Fibroblast of peridontal ligament (primary cell): ENCODE measurements at regions not wholly inside any gene's neighbourhood (a gene's known extent, or its start where the extent isn't known, plus 50 kb on each side); places are given as distances from the start of the nearest gene placed in this dataset.

Experiments
- DNase-seq: peaks from one replicate; pipeline ENCODE4 v3.0.0-alpha.2; 2010; ENCODE audit errors: extremely low read depth

DNA sequence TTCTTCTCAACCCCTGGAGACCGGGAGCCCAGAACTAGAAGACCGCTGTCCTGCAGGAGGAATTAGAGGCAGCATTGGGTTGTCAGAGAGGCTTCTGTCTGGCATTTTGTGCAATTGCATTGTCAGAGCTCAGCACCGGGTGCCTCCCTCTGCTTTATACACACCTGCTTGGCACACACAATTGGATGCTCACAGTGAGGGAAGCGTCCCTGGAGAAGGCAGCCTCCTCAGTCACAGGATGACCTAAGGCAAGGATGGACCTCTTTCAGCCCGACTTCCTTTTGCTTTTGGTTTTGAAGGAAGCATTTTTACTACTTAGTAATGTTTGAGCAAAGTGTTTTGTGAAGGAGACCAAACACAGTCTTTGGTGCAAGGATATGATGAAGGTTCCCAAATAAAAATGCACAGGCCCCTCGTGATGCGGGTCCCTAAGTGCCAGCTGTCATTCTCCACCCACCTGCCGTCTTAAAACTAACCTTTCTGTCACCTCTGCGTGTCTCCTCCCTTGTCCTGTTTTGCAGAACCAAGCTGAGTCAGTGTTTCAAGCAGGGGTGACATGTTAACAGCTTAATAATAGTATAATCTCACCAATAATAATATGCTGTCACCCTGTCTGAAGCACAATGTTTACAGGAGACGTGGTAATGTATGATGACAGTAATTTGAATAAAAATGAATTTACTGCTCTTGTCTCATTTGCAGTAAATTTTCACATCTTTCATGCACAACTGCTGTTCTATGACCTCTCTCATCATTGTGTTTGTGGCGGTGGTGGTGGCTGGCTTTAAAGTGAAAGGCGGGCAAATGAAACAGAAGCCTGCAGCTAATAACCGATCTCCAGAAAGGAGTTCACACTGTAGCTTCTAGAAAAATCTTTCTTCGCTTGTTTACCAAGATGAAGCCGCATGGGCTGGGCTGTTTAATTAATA is 430.2 kb upstream of the MKI67 start:
- no peak for DNase-seq

DNA sequence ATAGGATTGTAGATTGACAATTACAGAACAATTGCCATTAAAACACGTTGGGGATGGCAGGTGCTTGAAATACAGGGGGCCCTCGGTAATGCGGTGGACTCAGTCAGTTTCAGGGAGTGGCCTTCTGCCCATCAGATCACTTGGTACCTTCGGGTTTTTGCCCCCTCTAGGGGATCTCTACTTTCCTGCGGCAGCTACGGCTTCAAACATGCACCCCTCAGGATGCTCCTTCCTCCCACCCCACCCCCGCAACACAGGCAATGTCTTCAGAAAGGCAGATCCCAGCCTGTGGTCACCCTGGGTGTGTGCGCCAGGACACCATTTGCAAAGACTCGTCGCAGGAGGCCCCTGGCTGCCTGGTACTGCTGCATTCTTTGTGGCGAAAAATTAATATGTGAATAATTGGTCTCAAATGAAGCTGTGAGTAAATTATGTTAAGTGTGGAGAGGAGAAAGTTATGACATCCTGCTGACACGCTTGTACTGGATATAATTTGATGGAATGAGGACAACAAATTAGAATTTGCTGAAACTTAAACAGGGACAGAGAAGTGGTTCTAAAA is 431.0 kb upstream of the MKI67 start:
- no peak for DNase-seq

DNA sequence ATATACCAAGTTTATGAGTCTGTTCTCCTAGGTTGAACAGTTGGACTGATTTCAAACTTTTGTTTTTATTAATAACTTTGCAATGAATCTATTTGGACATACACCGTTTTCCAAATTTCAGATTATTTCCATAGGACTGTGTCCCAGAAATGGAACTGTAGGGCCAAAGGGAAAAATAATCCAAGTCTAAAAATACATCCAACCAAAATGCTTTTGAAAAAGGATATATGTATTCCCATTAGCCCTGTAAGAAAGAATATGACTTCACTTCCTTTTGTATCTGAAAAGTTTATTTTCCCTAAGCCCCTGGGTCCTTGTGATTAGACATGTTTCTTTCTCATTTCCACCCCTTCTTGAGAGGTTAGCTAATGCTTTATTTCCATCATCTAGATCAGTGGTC is 434.2 kb upstream of the MKI67 start:
- DNase-seq: no peak

DNA sequence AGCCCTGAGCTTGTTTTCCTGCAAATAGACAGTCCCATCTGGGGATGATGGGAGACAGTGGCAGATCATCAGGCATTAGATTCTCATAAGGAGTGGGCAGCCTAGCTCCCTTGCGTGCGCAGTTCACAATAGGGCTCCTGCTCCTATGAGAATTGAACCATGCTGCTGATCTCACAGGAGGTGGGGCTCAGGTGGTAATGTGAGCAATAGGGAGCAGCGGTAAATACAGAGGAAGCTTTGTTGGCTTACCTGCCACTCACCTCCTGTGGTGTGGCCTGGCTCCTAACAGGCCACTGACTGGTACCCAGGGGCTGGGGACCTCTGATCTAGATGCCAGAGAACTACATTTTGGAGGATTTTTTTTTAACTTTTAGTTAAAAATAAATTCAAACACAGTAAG is 434.8 kb upstream of the MKI67 start:
- DNase-seq: no peak

DNA sequence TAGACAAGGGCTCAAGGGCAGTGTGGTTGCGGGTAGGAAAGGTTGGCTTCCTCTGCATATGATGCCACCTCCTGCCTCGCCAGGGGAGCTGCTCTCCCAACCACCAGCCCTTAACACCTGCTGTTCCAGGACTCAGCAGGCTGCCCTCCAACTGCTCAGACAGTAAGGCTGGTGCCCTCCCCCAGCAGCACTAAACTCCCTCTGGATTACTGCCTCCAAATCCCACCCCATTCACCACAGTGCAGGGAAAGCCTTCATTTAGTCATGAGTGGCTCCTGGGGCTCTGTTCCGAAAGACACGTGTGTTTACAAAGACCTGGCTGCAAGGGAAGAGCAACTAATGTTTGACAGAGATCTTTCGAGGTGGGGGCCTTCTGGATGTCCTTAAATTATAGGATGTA is 437.2 kb upstream of the MKI67 start:
- no peak for DNase-seq

DNA sequence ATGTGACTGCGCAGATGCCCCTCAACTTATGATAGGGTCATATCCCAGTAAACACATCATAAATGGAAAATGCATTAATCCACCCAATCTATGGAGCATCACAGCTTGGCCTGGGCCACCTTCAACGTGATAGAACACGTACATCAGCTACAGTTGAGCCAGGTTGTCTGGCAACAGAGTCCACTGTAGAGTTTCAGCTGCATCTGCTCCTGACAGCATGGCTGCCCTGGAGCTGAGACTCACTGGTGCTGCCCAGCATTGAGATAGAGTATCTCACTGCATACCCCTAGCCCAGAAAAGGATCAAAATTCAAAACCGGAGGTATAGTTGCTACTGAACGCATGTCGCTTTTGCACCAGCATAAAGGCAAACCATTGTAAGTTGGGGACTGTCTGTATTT is 437.7 kb upstream of the MKI67 start:
- no peak for DNase-seq

DNA sequence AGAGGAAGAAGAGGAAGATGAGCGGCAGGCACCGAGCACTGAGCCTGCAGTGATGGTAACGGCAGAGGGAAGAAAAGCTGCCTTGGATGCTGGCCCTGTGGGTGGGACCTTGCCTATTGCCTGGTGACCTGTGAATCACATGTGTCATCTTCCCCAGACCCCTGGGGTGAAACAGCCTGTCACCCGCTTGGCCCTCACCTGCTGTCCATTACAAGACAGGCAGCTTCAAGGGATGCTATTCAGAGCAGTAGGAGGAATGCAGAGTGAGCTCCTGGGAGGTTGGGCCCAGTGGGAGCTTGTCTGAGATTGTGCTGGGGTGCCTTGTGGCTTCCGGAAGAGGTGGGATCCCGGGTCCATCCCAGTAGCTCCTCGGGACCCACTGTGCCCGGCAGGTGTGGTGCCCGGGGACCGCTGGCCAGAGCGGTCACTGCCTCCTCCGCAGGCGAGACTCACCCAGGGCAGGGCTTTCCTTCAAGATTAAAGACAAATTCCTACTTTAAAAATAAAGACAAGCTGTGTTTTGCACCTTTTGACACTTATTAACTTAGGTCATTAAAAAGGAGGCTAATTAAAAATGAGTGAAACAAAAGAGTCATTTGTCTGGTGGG is 440.2 kb upstream of the MKI67 start:
- DNase-seq: no peak

DNA sequence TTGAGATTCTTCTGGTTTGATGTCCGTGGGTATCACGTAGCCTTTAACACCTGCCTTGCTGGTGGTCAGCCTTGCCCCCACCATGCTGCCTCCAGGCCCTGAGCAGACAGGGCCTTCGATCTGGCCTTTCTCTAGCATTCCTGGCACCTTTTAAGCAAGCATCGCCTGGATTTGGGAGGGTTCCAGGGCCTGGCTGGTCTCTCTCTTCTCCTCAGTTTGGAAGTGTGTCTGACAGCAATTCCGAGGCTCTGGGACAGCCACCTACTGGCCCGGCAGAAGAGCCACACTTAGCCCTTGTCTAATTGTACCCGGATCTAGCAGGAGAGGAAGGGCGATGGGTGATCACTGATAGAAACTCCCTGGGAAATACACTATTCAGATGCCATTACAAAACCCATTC is 441.3 kb upstream of the MKI67 start:
- no peak for DNase-seq

DNA sequence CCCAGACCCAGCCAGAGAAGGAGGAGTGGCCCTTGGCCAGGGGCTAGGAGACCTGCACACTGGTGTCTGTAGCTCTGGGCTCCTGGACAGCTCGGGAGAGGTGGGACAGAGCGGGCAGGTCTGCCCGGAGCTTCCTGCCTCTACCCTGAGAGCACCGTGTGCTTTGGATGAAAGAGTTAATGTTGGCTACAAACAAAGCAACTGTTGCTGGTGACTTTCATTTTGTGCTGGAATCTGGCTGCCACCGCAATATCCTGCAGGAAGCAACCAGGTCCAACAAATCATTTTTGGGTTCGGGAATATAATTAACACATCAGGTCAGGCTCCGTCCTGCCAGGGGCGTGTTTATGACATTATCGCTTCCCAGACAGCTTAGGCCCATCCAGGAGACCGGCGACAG is 441.8 kb upstream of the MKI67 start:
- no peak for DNase-seq

DNA sequence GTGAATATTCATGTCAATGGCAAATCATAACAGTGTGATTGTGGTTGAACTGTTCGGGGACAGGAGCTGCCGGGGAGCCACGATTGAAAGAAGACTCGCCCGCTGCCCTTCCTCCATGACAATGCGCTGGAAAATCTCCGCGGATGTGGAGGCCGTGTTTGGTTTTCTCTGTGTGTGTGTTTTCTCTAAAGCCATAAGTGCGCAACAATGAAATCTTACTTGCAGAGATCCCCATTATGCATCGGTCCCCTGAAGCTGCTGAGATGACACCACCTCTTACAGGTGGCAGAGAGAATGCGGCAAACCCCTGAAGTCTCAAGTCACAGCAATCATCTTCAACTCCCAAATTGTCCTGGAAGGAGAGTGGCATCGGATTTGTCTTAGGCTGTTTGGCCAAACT is 442.3 kb upstream of the MKI67 start:
- DNase-seq: no peak

DNA sequence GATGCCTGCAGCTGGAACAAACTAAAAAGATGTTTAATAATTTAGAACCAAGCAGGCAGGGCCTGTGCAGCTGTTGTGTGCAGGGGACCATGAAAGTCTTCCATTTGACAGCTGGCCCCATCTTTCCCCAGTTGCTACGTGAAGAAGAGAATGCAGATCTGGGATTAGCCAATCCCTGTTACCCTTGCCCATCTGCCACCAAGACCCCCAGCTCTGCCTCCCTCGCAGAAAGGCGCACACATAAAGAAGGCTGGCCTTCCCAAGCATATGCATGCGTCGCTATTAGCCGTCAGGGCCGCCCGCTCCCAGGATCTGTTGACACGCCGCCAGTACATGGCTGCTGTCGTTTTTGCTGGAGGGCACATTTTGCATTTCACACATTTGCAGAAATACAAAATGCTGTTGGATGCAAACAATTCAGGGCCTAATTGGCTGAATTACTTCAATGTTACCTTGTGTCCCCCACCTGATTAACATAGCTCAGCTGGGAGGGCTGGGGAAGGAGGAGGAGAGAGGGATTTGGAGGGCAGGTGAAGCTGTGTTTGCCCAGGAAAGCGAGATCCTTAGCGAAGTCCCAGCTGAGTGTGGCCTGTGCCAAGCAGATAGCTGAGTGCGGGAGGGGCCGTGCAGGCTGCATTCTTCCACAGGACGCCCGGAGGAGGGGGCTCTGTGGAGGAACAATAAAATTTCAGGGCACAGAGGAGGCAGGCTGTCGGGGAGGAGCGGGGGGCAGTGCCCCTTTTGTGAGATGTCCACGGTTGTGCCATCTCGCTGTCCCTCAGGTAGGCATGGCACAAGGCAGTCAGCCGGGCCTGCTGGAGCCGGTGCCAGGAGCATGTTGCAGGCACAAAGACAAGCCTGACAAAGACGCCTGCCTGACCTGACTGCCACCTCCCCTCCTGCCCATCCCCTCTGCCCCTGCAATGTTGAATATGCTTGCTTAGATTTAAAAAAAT is 443.0 kb upstream of the MKI67 start:
- no peak for DNase-seq

DNA sequence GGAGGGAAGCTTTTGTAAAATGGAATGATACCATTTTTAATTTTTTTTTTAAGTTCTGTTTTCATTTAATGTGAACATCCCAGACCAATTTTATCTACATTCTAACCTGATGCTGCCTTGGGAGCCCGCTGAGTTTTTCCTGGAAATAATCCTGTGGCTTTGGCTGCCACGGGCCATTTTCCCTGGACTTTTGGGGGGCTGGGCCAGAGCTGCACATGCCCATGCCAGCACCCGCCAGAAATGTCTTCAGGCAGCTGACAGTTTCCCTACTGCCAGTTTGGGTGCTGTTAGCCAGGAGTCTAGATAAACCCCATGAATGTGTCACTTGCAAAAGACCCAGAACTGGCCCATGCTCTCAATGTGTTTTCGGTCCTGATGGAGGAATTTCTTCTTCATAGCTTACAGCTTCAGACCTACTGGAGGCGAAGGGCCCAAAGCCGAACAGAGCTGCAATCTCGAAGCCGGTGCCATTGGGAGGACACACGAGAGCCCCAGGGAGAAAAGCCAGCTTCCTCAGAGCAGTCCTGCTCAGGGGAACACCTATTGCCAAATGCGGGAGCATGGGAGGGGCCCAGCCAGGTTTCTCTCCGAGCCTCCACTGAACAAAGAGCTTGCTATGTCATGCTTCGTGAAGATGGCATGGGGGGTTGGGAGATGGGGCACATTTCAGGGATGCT is 444.2 kb upstream of the MKI67 start:
- no peak for DNase-seq

DNA sequence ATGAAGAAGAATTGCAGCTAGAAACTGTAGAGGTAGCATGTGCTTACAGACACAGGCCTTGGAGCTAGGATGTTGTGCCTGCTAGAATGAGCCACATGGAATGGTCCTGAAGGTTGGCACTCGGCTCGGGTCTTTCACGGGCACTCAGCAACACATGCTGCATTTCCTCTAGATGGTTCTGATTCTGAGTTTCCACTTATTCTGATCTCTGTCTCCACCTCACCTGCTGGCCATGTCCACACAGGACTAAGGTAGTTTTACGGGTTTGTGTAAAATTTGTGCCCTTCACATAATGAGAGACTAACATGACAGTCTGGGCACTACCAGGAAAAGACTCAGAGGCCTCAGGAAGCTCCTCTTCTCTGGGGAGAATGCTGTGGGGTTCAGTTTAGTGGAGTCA is 444.8 kb upstream of the MKI67 start:
- DNase-seq: no peak

DNA sequence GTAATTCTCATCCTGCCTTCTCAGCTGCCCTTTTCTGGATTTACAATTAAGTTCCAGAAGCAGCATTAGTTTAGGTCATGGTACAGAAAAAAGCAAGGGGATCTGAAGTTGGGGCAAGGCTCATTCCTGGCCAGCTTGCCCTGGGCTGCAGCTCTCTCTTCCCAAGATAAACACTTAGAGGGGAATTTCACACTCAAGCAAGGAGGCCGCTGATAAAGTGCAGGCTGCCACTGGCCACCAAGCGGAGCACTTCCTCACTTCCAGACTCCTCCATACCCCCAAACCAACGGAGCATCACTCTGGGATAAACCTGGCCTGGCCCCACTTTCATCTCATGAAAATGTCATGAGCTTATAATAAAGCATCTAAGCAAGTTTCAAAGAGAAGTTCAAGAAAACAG is 445.5 kb upstream of the MKI67 start:
- DNase-seq: no peak

DNA sequence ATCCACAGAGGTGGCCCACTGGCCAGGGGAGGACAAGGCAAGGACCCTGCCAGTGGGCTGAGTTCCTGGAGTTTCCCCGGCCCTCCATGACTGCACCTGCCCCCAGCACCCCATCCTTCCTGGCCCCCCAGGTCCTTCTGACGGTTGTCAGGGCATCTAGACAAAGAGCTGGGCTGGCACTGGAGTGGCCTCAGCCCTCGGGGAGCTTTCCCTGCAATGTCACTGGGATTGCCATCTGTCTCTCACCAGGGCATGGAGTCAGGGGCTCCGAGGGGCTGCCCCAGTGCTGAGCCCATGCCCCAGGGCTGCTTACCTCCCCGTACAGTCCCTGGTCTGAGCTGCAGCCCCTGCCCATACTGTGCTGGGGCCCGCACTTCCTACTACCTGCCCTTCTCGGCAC is 446.5 kb upstream of the MKI67 start:
- no peak for DNase-seq

DNA sequence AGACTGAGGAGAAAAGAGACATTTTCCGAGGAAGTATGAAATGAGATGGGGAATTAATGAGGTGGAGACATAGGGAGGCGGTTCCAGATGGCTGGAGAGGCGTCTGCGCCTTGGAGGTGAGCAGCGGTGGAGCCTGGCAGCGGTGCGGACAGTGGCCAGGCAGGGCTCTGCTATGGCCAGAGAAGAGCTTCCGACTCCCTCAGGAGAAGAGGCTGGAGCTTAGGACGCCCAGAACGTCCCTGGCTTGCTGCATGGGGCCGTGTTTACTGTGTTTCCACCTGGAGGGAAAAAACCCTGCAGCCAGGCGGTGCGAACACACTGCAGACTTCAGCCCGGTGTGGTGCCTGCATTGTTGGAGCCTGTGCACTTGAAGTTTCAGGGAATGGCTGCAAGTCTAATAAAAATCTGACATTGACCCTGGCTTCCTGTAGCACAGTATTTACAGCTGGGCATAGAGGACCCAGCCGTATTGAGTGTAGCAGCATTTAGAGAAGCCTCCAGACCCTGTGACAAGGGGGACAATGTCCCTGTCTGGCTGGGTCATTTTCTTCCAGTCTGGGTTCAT is 447.1 kb upstream of the MKI67 start:
- no peak for DNase-seq

DNA sequence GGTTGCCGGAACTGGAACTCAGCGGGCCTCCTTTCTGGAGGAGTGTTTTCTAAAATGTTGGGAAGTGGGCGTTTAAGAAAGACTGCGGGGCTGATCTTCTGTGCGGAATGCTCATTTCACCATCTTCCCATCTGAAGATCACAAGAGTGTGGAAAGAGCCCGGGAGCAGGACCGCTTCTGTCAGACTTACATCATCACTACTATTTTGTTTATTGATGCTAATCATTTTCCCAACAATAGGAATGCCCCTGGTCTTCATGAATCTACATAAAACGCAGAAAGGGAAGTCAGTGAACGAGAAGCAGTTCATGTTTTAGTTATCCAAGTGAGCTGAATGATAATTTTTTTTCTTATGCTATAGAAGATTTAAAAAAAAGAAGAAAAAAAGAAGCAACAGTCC is 447.8 kb upstream of the MKI67 start:
- DNase-seq: no peak

DNA sequence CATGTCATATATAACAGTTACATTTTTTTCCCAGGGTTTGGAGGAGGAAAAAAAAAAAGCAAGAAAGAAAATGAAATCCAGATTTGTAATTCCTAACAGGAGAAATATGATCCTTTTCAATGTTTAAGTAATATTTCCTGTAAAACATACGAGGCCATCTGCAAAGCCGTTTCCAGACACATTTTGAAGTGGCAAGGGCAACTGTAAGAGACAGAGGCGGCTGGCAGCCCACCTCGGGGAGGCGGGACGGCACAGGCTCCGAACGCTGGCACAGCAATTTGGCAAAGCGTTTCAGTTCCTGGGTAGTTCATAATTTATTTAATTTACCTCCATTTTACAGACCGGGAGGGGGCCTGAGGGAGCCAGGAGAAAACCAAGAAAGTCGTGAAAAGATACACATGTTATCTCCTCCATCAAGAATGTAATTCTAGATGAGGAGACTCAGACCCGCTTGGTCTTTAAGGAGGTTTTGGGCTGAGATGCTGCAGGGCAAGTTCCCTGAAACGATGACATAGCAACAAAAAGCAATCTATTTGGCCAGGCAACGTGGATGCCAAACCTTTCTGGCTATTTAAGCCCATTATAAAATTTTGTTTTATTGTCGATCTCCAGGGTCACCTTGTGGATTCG is 448.5 kb upstream of the MKI67 start:
- DNase-seq: no peak

DNA sequence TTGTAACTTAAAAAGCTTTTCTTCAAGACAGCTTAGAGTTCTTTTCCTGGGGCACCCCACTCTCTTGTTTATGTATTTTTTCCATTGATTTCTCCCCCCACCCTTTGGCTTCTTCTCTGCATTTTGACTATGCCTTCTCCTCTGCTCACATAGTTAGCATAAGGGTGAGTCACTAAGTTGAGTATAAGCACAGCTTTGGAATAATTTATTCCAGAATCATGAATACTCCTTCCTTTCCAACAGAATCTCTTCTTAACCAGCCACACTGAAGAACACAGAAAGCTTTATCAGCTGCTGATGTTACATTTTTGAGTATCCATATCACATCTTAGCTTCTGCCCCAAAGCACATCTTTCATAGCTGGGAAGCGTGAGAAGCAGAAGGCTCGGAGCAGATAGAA is 449.5 kb upstream of the MKI67 start:
- DNase-seq: no peak

DNA sequence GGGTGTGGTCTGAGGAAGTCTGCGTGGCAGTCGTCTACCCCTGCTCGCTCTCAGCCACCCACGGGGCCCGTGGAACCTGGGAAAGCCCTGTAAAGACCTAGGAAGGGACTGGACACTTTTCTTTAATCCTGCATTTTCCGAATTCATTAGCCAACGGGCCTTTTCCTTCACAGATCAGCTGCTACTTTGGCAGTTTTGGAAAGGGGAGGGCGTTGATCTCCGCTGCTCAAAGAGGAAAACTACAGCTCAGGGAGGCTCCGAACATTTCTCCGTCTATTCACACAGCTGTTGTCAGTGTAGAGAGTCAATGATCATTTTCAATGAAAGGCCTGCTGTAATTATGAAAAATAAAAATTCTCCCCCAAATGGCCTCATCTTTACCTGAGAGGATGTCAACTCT is 450.1 kb upstream of the MKI67 start:
- DNase-seq: no peak
